NCI-H1417 treated with DMSO at 0.1 percent for 48 hours (cell line): ENCODE measurements at regions not wholly inside any gene's neighbourhood (a gene's known extent, or its start where the extent isn't known, plus 50 kb on each side); places are given as distances from the start of the nearest gene placed in this dataset.
A peak's percentile ranks its signal among the peaks of the same experiment; 100 is the strongest.
"Not testable (repeated sequence)": the region's sequence is repeated elsewhere in the genome, so short reads cannot be mapped to it uniquely, and the experiment has no call there.

Source experiments
- DNase-seq: peaks from one replicate; lab custom pipeline; 2025; lab: John Stamatoyannopoulos, UW

- no peak for DNase-seq
These were observed 237.3 kb downstream of the BCL11B start for GRCh38 chr14:99034711-99035171.

DNA sequence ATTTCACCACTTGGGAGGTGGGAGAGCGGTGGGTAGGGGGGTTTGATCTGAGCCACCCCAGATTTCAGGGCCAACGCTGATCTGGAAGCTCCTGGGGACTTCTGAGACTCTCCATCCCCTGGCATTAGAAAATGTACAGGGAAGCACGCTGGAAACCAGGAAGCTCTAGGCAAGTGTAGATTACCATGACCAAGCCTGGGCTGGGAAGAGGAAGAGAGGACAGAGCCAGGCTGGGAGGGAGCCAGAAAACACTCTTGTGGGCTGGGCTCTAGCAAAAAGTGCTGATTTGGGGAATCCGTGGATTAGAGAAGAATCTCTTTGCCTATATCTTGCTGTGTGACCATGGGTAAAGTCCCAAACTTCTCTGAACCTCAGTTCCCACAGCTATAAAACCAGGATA, 236.7 kb downstream of the BCL11B start:
- DNase-seq = no peak

DNA sequence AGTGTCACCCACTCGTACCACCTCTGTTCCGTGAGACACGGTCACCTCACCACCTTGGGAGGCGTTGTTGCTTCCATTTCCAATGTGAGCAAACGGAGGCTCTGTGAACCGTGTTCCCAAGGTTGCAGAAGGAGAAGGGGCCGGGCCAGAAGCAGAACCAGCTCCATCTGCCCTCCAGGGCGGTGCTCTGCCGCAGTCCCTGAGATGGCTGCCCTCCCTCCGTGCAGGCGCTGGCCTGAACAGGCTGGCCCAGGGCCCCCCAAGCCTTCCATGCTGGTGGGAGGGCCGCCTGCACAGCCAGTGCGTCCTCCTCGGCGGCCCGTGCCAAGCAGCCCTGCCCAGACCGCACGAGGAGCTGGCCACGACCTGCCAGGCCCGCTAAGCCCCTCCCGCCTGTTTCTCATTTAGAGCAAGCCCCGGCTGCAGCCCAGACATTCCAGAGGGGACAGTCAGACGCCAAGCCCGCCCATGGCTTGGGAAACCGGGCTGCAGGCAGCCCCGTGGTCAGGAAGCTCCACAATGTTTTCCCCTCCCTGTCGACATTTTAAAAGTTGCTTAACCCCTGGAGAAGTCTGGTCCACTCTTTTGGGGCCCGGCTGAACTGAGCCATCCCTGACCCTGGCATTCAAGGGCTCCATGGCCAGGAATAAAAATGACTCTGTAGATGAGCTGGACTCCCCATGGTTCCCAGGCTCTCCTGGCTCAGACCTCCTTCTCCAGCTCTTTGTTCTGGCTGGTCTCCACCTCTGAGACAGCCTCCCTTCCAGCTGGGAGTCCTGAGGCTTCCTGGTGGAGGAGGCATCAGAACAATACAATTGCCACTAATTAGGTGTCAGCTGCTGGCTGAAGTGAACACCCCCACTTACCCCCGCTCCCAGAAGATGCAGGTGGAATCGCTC, 236.0 kb downstream of the BCL11B start:
- DNase-seq = peak; percentile 19

DNA sequence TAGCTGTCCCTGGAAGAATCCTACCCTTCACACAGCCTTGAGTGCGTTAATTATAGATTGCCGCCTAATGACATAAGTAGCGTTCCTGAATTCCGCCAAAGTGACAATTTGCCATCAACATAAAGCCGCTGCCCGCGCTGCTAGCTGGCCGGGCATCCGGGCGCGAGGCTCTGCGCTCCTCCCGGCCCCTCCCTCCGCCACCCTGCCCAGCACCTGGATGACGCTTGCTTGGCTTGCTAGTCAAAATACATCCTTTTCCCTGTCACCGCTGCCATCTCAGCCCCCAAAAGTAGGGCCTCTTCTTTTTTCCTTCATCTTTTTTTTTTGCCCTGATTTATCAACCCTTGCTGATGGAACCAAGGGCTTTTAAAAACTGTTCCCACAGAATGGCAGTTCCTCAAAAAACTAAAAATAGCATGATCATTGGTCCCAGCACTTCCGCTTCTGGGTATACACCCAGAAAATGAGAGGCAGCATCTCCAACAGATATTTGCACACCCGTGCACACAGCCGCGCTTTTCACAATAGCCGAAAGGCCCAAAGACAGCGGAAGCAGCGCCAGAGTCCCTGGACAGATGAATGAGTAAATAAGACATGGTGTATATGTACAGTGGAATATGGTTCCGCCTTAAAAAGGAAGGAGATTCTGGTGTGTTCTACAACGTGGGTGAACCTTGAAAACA, 235.2 kb downstream of the BCL11B start:
- DNase-seq = no peak

- not testable (repeated sequence) for DNase-seq
These were observed 234.7 kb downstream of the BCL11B start for GRCh38 chr14:99037326-99037725.

DNA sequence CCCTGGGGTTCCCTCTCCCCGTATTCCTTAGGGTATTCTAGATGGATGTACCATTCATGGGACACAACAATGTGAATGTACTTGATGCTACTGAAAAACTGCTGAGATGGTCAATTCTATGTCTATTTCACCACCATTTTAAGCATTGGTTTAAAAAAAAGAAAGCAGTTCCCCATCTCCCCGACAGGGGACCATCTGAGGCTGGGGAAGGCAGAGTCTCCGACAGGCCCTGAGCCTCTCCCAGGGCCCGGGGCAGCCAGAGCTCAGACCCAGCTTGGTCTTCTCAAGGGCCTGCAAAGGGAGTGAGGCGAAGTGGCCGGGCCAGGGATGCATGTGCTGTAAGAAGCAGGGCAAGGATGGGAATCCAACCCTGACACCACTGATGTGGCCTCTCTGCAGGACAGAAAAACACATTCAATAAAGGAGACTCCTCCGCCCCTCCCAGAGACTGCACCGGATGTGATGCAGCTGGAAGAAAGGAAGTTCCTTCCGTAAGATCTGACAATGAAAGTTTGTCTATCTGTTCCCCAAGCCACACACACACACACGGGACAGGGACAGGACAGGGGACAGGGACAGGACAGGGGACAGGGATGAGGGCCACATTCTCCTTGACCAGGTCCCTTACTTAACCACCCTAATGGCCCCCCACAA, 234.1 kb downstream of the BCL11B start:
- no peak for DNase-seq

- DNase-seq = no peak
These were observed 233.6 kb downstream of the BCL11B start for GRCh38 chr14:99038431-99038820.

DNA sequence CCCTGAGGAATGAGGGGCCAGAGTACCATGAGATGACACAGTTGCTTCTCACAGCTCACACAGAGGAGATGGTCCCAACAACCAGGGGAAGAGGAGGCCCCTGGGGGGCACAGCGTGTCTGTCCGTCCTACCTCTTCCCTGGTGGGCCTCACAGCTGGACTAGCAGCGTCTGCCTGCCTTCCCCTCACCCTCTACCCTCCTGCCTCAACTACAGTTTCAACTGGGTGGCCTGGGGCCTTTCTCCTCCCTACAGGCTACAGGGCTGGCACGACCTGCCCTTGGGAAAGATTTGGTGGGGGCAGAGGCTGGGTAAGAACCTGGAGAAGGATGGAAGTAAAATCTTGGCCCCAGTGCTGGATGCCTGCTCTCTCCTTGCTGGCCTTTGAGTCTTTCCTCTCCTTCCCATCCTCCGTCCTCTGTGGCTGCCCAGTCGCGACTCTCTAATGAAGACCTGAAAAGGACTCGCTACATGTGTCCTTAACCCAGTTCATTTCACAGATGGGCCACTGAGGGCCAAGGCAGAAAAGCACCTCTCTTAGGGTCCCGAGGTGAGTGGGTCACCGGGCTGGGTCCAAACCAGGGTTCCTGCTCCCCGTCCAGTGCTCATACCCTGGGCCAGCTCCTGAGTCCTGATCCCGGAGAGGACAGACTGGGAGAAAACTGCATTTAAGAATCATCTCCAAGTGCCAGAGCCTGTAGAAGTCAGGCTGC, 232.5 kb downstream of the BCL11B start:
- no peak for DNase-seq

DNA sequence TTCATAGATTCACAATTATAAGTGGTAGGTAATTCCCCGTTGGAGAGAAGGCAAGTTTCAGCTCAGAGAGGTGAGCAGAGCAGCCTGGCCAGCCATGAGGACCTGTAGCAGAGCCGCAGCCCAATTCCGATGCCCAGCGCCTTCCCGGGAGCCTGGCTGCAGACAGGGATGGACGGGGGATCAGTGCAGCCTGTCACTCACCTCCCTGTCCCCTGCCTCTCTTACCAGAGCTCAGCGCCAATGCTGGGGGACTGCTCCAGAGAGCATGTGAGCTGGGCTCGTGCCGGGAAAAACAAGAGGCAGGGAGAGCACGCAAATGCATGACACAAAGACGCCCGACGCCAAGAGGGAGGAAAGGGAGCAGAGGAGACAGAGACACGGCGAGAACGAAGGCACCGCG, 231.9 kb downstream of the BCL11B start:
- DNase-seq = no peak

DNA sequence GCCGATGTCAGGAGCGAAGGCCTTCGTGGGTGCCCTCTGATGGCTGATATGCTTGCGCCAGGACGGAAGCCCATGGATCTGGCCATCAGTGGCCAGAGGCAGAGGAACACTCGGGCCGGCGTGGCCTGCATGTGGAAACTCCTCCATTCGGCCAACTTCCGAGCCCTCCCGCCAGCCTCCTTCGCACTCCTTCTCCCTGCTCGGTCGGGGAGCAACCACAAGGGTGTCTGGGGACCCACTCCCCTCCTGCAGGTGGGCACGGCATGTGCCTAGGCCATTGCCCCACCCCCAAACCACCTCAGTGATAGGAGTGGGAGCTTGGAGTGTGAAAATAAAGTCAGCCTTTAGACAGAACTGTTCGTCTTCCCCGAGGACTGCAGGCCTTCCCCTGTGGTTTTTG, 231.3 kb downstream of the BCL11B start:
- no peak for DNase-seq

- DNase-seq = no peak
These were observed 230.7 kb downstream of the BCL11B start for GRCh38 chr14:99041141-99041819.

DNA sequence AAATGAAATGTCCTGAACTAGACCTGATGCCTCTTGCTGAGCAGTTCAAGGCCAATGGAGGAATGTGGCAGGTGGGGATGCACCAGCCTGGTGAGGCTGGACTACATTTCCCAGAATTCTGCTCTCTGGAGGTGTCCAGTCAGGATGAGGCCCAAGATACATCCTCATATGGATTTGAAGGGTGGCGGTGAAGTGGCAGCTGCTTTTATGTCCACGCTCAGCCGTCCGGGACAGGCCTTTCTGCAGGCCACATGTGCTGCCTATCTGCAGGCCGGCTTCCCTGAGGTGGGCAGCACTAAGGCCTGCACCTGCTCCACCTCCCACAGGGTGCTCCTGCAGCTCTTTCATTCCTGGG, 230.2 kb downstream of the BCL11B start:
- DNase-seq = no peak

DNA sequence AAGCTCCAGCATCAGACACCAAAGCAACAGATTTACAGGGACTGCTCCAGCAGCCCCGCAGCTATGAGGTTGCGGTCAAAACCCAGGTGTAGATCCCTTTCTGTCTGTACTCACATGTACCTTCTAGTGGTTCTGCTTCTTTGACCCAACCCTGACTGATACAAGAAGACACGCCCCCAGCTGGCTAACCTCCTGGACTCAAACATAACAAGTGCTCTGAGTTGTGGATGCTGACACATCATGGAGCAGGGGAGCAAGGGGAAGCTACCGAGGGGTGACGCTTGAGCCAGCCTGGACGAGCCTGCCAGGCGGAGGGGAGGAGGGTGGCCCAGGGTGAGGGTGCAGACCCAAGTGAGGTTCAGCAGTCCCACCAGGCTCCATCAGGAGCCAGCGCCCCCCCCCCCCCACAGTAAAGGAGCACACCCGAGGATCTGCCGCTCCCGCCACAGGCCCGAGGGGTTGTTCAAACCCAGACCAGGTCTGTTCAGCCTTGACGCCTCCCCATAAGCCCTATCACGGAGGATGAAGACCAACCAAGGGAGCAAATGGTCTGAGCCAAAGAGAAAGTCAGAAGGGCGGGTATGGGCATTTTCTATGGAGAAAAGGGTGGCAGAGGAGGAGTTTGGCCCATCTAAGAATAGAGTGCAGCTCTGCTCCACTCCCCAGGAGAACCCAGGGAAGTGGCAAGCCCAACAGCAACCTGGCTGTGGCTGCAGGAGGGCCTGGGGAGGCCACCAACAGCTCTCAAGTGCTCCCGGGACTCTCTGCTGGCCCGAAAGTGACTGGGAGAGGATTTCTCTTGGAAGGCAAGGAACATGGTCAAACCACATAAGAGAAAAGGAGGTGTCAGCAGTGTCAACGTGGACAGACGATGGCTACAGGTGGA, 229.4 kb downstream of the BCL11B start:
- no peak for DNase-seq

DNA sequence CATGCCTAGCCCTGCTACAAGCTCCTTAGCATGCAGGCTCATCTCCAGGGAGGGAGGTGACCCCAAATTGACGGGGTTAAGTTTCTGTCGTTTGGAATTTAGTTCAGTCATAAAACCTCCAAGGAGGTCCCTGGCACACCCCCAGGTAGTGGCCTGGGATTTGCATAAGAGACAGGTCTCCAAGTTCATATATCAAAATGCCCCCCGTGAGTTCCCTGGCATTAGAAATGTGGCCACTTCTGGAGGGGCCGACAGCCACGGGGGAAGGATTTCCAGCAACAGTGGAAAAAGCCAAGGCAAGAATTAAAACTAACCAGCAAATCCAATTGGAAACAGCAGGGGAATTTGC, 228.8 kb downstream of the BCL11B start:
- no peak for DNase-seq

GRCh38 chr14:99043756-99044155, 228.2 kb downstream of the BCL11B start:
- no peak for DNase-seq

DNA sequence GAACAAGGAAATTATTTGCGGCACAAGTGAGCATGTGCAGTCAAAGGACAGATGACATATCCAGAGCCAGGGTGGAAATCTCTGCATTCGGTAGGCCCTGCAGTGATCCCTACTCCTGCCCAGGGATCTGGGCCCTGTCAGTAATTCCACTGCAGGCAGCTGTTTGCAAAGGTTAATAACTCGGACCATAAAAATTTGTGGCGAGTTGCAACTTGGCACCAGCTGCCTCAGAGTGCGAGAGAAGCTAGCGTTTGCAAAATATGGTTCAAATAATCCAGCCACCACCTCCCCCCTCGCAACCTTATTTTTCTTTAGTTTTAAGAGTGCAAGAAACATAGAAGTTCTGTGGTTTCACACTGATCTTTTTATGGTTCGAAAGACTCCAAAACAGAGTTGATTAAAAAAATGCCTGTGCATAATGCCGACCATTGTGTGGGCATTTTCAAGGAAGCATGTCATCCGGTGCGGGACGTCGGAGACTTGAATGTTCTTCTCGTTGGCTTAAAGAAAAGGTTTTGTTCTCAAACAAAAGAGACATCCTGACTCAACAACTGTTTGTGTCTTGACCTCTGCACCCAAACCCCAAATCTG, 224.5 kb downstream of the BCL11B start:
- no peak for DNase-seq

DNA sequence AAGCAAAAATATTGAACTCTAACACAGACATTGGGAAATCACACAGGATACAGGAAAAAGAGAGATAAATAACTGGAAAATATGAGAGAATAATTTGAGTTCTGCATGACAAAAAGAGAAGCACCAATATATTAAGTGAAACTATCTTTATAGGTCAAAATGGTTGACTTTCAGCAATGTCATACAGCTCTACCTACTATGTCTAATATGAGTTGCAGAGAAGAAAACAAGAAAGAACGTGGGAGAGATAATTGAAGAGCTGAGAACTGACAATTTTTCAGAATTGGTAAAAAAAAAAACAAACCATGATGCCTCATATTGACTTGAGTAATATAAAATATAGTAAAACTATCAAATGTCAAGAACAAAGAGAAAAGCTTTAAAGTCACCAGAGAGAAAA, 221.7 kb downstream of the BCL11B start:
- no peak for DNase-seq

GRCh38 chr14:99052467-99052866, 219.5 kb downstream of the BCL11B start:
- no peak for DNase-seq

GRCh38 chr14:99055019-99055418, 217.0 kb downstream of the BCL11B start:
- DNase-seq = no peak

- no peak for DNase-seq
These were observed 216.2 kb downstream of the BCL11B start for GRCh38 chr14:99055816-99056215.
